ENCODE measurements at regions not wholly inside any gene's neighbourhood (a gene's known extent, or its start where the extent isn't known, plus 50 kb on each side); places are given as distances from the start of the nearest gene placed in this dataset.

DNA sequence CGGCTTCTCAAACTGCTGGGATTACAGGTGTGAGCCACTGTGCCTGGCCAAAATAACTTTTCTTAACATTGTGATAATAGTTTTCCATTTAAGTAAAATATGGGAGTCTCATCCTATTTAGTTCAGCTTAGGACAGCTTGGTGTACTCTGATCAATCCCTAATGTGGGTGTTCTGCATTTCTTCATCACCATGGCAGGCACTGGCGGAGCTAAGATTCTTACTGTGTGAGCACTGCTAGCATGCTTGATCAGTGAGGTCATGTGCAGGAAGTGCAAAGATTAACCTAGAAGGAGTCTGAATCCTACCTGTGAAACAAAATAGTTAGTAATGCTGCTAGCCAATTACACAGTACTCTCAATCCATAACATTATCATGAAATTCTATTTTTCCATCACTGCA lies 1684.2 kb upstream of the SLC10A2 start (continued):
- no peak for TF ChIP-seq ZNF335 (tag by site-specific recombination; conservative IDR thresholded peaks at IDR 0.05)
- no peak for TF ChIP-seq ZNF146 (tag by site-specific recombination; IDR thresholded peaks at IDR 0.05)
- TF ChIP-seq ZNF394 (tag by site-specific recombination; IDR thresholded peaks at IDR 0.05; ENCODE audit: borderline replicate concordance) = no peak
- TF ChIP-seq ZNF785 (tag by site-specific recombination; IDR thresholded peaks at IDR 0.05) = no peak
- TF ChIP-seq, protein P1, sequence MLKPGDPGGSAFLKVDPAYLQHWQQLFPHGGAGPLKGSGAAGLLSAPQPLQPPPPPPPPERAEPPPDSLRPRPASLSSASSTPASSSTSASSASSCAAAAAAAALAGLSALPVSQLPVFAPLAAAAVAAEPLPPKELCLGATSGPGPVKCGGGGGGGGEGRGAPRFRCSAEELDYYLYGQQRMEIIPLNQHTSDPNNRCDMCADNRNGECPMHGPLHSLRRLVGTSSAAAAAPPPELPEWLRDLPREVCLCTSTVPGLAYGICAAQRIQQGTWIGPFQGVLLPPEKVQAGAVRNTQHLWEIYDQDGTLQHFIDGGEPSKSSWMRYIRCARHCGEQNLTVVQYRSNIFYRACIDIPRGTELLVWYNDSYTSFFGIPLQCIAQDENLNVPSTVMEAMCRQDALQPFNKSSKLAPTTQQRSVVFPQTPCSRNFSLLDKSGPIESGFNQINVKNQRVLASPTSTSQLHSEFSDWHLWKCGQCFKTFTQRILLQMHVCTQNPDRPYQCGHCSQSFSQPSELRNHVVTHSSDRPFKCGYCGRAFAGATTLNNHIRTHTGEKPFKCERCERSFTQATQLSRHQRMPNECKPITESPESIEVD (tag by site-specific recombination; IDR thresholded peaks at IDR 0.05) = no peak
- TF ChIP-seq, protein P2, sequence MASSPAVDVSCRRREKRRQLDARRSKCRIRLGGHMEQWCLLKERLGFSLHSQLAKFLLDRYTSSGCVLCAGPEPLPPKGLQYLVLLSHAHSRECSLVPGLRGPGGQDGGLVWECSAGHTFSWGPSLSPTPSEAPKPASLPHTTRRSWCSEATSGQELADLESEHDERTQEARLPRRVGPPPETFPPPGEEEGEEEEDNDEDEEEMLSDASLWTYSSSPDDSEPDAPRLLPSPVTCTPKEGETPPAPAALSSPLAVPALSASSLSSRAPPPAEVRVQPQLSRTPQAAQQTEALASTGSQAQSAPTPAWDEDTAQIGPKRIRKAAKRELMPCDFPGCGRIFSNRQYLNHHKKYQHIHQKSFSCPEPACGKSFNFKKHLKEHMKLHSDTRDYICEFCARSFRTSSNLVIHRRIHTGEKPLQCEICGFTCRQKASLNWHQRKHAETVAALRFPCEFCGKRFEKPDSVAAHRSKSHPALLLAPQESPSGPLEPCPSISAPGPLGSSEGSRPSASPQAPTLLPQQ (tag by site-specific recombination; IDR thresholded peaks at IDR 0.05) = no peak
- TF ChIP-seq, protein P3, sequence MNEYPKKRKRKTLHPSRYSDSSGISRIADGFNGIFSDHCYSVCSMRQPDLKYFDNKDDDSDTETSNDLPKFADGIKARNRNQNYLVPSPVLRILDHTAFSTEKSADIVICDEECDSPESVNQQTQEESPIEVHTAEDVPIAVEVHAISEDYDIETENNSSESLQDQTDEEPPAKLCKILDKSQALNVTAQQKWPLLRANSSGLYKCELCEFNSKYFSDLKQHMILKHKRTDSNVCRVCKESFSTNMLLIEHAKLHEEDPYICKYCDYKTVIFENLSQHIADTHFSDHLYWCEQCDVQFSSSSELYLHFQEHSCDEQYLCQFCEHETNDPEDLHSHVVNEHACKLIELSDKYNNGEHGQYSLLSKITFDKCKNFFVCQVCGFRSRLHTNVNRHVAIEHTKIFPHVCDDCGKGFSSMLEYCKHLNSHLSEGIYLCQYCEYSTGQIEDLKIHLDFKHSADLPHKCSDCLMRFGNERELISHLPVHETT (tag by site-specific recombination; IDR thresholded peaks at IDR 0.05) = no peak

DNA sequence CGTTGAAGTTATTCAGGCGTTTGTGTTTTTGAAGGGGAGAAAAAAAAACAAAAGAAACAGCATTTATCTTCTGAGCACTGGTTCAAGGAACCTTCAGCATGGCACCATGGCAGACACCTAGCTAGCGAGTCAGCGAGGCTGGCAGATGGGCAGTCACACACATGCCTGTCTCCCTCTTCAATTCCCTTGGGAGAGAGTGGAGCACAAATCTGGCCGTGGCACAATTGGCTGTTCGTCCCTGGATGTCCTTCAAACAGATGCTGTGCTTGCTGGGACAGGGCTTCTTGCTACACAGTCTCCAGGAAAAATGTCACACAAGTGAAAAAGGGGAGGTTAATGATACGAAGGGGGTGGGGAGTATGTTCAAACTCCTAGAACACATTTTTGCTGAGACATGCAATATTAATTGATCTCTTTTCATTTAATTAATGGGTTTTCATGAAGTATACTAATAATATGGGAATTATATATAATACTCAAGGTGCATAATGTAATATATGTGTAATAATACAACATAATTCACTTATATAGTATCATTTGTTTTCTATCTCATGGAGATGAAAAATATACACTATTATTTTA lies 1674.5 kb upstream of the SLC10A2 start:
- no peaks in the 10 kb centered on the region for H3K36me3 ChIP-seq (ENCODE audit: control insufficient read depth in 2 of 2, insufficient read depth in 1 of 2, low read length in 2 of 2)
- no peaks in the 10 kb centered on the region for H3K4me1 ChIP-seq (ENCODE audit: control insufficient read depth, insufficient read depth, low read length)
- ChIA-PET CTCF (no interaction called here), POLR2A (no interaction called here)
- H3K9me3 ChIP-seq (ENCODE audit: control insufficient read depth, insufficient read depth, low read depth, low read length) = no peaks in the 10 kb centered on the region
- H3K4me3 ChIP-seq (ENCODE audit: low read depth, low read length) = no peak overlapping the region
- TF ChIP-seq, protein P4, sequence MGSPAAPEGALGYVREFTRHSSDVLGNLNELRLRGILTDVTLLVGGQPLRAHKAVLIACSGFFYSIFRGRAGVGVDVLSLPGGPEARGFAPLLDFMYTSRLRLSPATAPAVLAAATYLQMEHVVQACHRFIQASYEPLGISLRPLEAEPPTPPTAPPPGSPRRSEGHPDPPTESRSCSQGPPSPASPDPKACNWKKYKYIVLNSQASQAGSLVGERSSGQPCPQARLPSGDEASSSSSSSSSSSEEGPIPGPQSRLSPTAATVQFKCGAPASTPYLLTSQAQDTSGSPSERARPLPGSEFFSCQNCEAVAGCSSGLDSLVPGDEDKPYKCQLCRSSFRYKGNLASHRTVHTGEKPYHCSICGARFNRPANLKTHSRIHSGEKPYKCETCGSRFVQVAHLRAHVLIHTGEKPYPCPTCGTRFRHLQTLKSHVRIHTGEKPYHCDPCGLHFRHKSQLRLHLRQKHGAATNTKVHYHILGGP (tag by site-specific recombination; IDR thresholded peaks at IDR 0.05) = no peak
- TF ChIP-seq ZNF133 (tag by site-specific recombination; IDR thresholded peaks at IDR 0.05) (no peak), ZNF658 (tag by site-specific recombination; IDR thresholded peaks at IDR 0.05) (no peak), ZNF555 (tag by site-specific recombination; conservative IDR thresholded peaks at IDR 0.05) (no peak), ZNF707 (tag by site-specific recombination; IDR thresholded peaks at IDR 0.05) (no peak), ZNF501 (tag by site-specific recombination; IDR thresholded peaks at IDR 0.05) (no peak), SCRT1 (tag by site-specific recombination; IDR thresholded peaks at IDR 0.05; ENCODE audit: borderline replicate concordance) (no peak), ZNF560 (tag by site-specific recombination; IDR thresholded peaks at IDR 0.05; ENCODE audit: borderline replicate concordance) (no peak), ZNF76 (tag by site-specific recombination; IDR thresholded peaks at IDR 0.05; ENCODE audit: borderline replicate concordance, low read depth) (no peak)
- H3K27ac ChIP-seq (ENCODE audit: extremely low read depth, low read depth, low read length) = no peak overlapping the region

DNA sequence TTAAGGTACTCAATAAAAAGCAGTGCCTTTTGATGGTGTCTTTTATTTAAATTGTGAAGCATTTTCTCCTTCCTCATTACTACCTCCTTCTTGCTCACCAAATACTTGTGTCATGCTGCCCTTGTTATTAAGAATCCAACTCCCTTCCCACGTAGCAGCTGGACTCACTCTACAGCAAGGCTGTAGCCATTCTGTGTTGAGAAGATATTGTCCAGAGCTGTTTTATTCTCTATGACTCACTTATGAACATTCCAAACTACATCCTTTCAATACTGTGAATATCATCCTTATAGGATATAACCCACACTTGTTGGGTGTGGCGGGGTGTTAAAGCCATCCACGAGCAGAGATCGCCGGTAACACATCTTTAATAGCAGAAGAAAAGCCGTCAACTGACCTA lies 1671.5 kb upstream of the SLC10A2 start:
- H3K9me3 ChIP-seq (ENCODE audit: control insufficient read depth, insufficient read depth, low read depth, low read length) = no peaks in the 10 kb centered on the region
- ChIA-PET POLR2A (no interaction called here), CTCF (no interaction called here)
- no peak overlapping the region for H3K4me3 ChIP-seq (ENCODE audit: low read depth, low read length)
- H3K4me1 ChIP-seq (ENCODE audit: control insufficient read depth, insufficient read depth, low read length) = no peaks in the 10 kb centered on the region
- H3K36me3 ChIP-seq (ENCODE audit: control insufficient read depth in 2 of 2, insufficient read depth in 1 of 2, low read length in 2 of 2) = no peaks in the 10 kb centered on the region
- no peak overlapping the region for H3K27ac ChIP-seq (ENCODE audit: extremely low read depth, low read depth, low read length)
- TF ChIP-seq, protein P5, sequence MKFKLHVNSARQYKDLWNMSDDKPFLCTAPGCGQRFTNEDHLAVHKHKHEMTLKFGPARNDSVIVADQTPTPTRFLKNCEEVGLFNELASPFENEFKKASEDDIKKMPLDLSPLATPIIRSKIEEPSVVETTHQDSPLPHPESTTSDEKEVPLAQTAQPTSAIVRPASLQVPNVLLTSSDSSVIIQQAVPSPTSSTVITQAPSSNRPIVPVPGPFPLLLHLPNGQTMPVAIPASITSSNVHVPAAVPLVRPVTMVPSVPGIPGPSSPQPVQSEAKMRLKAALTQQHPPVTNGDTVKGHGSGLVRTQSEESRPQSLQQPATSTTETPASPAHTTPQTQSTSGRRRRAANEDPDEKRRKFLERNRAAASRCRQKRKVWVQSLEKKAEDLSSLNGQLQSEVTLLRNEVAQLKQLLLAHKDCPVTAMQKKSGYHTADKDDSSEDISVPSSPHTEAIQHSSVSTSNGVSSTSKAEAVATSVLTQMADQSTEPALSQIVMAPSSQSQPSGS (tag by site-specific recombination; IDR thresholded peaks at IDR 0.05; ENCODE audit: low read depth) = no peak
- TF ChIP-seq, protein P6, sequence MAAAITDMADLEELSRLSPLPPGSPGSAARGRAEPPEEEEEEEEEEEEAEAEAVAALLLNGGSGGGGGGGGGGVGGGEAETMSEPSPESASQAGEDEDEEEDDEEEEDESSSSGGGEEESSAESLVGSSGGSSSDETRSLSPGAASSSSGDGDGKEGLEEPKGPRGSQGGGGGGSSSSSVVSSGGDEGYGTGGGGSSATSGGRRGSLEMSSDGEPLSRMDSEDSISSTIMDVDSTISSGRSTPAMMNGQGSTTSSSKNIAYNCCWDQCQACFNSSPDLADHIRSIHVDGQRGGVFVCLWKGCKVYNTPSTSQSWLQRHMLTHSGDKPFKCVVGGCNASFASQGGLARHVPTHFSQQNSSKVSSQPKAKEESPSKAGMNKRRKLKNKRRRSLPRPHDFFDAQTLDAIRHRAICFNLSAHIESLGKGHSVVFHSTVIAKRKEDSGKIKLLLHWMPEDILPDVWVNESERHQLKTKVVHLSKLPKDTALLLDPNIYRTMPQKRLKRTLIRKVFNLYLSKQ (tag by site-specific recombination; IDR thresholded peaks at IDR 0.05; ENCODE audit: borderline replicate concordance) = no peak
- no peak for TF ChIP-seq ZNF626 (tag by site-specific recombination; IDR thresholded peaks at IDR 0.05)
- no peak for TF ChIP-seq ZFP69B (tag by site-specific recombination; IDR thresholded peaks at IDR 0.05)
- no peak for TF ChIP-seq SALL2 (tag by site-specific recombination; IDR thresholded peaks at IDR 0.05; ENCODE audit: borderline replicate concordance)
- TF ChIP-seq, protein P7, sequence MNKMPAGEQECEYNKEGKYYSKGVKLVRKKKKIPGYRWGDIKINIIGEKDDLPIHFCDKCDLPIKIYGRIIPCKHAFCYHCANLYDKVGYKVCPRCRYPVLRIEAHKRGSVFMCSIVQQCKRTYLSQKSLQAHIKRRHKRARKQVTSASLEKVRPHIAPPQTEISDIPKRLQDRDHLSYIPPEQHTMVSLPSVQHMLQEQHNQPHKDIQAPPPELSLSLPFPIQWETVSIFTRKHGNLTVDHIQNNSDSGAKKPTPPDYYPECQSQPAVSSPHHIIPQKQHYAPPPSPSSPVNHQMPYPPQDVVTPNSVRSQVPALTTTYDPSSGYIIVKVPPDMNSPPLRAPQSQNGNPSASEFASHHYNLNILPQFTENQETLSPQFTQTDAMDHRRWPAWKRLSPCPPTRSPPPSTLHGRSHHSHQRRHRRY (tag by site-specific recombination; IDR thresholded peaks at IDR 0.05) = no peak
- no peak for TF ChIP-seq ZIC2 (tag by site-specific recombination; IDR thresholded peaks at IDR 0.05)
